ENCODE measurements at regions not wholly inside any gene's neighbourhood (a gene's known extent, or its start where the extent isn't known, plus 50 kb on each side); places are given as distances from the start of the nearest gene placed in this dataset.

DNA sequence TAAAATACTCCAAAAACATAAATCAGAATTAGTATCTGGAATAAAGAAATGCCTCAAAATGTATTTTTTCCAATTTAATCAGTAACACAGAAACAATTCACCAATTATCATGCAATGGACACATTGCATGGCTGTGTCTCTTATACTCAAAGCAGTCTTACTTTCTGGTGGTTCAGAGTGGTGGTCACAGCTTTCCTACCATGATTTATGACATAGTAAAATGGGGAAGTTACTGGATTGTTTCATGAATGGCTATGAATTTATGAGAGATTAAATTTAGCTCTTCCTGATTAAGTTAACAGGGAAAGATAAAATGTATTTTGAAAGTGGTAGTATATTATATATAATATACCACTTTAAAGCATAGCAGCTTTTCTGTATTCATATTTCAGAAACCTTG is 331.5 kb upstream of the MAP3K7 start:
- Histone ChIP-seq H3K36me3 (no peaks in the 10 kb centered on the region), H3K27ac (no peak overlapping the region), H3K9me3 (no peaks in the 10 kb centered on the region), H3K4me1 (no peaks in the 10 kb centered on the region), H3K27me3 (no peaks in the 10 kb centered on the region), H3K4me3 (no peak overlapping the region)
- ATAC-seq (no peak), DNase-seq (no peak)
- no peak for TF ChIP-seq POLR2A (IDR thresholded peaks at IDR 0.05)
- TF ChIP-seq, protein P1, sequence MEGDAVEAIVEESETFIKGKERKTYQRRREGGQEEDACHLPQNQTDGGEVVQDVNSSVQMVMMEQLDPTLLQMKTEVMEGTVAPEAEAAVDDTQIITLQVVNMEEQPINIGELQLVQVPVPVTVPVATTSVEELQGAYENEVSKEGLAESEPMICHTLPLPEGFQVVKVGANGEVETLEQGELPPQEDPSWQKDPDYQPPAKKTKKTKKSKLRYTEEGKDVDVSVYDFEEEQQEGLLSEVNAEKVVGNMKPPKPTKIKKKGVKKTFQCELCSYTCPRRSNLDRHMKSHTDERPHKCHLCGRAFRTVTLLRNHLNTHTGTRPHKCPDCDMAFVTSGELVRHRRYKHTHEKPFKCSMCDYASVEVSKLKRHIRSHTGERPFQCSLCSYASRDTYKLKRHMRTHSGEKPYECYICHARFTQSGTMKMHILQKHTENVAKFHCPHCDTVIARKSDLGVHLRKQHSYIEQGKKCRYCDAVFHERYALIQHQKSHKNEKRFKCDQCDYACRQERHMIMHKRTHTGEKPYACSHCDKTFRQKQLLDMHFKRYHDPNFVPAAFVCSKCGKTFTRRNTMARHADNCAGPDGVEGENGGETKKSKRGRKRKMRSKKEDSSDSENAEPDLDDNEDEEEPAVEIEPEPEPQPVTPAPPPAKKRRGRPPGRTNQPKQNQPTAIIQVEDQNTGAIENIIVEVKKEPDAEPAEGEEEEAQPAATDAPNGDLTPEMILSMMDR (IDR thresholded peaks at IDR 0.05), result no peak
- intact Hi-C loops (cut with DNase I), result no loop called here

DNA sequence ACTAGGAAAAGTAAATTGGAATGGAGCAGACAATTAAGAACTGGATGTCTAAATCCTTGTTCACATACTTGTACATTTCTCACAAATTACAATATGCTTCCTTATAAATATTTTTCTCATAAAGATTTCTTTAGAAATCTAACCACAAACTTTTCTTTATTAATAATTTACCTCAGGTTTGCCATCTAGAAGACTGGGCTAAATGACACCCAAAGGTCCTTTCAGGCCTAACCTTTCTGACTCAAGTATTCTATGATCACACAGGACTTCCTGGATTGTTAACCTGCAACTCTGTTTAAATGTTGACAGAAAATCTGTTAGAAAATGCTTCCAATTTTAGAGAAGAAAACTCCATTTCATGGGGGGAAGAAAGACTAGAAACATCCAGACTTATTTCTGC is 330.5 kb upstream of the MAP3K7 start:
- Histone ChIP-seq H3K4me3 (no peak overlapping the region), H3K27ac (no peak overlapping the region), H3K36me3 (no peaks in the 10 kb centered on the region), H3K9me3 (no peaks in the 10 kb centered on the region), H3K27me3 (no peaks in the 10 kb centered on the region), H3K4me1 (no peaks in the 10 kb centered on the region)
- intact Hi-C loops (cut with DNase I), result no loop called here
- DNase-seq, result no peak
- TF ChIP-seq, protein P1 (IDR thresholded peaks at IDR 0.05), result no peak
- no peak for TF ChIP-seq POLR2A (IDR thresholded peaks at IDR 0.05)
- ATAC-seq, result no peak

- no peak overlapping the region for H3K27ac ChIP-seq
- no peak for ATAC-seq
- no peaks in the 10 kb centered on the region for H3K36me3 ChIP-seq
- H3K4me1 ChIP-seq, result no peaks in the 10 kb centered on the region
- H3K9me3 ChIP-seq, result no peaks in the 10 kb centered on the region
- no peaks in the 10 kb centered on the region for H3K27me3 ChIP-seq
- intact Hi-C loops (cut with DNase I), result no loop called here
- TF ChIP-seq, protein P1 (IDR thresholded peaks at IDR 0.05), result no peak
- TF ChIP-seq POLR2A (IDR thresholded peaks at IDR 0.05), result no peak
- H3K4me3 ChIP-seq, result no peak overlapping the region
- 59 to 74% (median 66%) methylated on average over 1 of the region's 1 CpG for WGBS, 4 donors
- no peak for DNase-seq
Measured at GRCh38 chr6:90916968-90917367, 330.1 kb upstream of the MAP3K7 start.

DNA sequence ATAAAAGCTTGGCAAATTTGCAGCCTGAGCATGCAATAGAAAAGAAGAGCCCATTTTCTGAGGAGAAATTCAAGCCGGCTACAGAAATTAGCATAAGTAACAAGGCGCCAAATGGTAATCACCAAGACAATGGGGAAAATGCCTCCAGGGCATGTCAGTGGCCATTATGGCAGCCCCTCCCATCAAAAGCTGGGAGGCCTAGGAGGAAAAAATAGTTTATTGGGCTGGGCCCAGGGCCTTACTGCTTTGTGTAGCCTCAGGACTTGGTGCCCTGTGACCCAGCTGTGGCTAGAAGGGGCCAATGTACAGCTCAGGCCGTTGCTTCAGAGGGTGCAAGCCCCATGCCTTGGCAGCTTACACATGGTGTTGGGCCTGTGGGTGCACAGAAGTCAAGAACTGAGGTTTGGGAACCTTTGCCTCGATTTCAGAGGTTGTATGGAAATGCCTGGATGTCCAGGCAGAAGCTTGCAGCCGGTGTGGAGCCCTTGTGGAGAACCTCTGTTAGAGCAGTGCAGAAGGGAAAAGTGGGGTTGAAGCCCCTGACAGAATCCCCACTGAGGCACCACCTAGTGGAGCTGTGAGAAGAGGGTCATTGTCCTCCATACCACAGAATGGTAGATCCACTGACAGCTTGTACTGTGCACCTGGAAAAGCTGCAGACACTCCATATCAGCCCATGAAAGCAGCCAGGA is 328.5 kb upstream of the MAP3K7 start:
- H3K36me3 ChIP-seq, result no peaks in the 10 kb centered on the region
- 71 to 85% (median 79%) methylated on average over 5 of the region's 5 CpGs for WGBS, 4 donors

More for the DNA sequence above, 328.5 kb upstream of the MAP3K7 start:
- TF ChIP-seq, protein P1 (IDR thresholded peaks at IDR 0.05), result no peak
- TF ChIP-seq POLR2A (IDR thresholded peaks at IDR 0.05), result no peak
- Histone ChIP-seq H3K9me3 (no peaks in the 10 kb centered on the region), H3K27me3 (no peaks in the 10 kb centered on the region), H3K4me1 (no peaks in the 10 kb centered on the region), H3K4me3 (no peak overlapping the region), H3K27ac (no peak overlapping the region)
- ATAC-seq (no peak), DNase-seq (no peak)
- intact Hi-C loops (cut with DNase I), result no loop called here
